HepG2 (cell line): ENCODE measurements at regions not wholly inside any gene's neighbourhood (a gene's known extent, or its start where the extent isn't known, plus 50 kb on each side); places are given as distances from the start of the nearest gene placed in this dataset.

Experiments used
- AKNA ChIP-seq: sonication (generic); formaldehyde crosslinking; IDR thresholded peaks from 2 replicates; pipeline ENCODE4 v1.4.0; 2020; ENCODE audit warnings: missing genetic modification reagents, borderline replicate concordance
- LBX2 ChIP-seq: sonication (generic); formaldehyde crosslinking; IDR thresholded peaks from 2 replicates; pipeline ENCODE4 v1.5.0; 2020; ENCODE audit warnings: missing genetic modification reagents, mild to moderate bottlenecking, borderline replicate concordance
- MTF2 ChIP-seq: sonication (generic); formaldehyde crosslinking; IDR thresholded peaks from 2 replicates; pipeline ENCODE4 v1.5.0; 2020; ENCODE audit warnings: missing genetic modification reagents, borderline replicate concordance
- PRDM10 ChIP-seq: sonication (generic); formaldehyde crosslinking; IDR thresholded peaks from 2 replicates; pipeline ENCODE4 v1.4.0; 2020; ENCODE audit warnings: low read depth, missing genetic modification reagents
- SNAI1 ChIP-seq: sonication (generic); formaldehyde crosslinking; IDR thresholded peaks from 2 replicates; pipeline ENCODE4 v1.5.0; 2020; ENCODE audit warnings: mild to moderate bottlenecking, missing genetic modification reagents, borderline replicate concordance
- ZBTB40 ChIP-seq, 2 experiments: fragments of 450-650 bp in 1 of 2; sonication (generic) in 1 of 2; formaldehyde crosslinking in 1 of 2; IDR thresholded peaks; 2 replicates each; pipeline versions ENCODE4 v1.6.1 to v1.8.0; 2016 to 2022; ENCODE audit warnings: antibody characterized with exemption in 1 of 2, mild to moderate bottlenecking in 1 of 2, missing genetic modification reagents in 1 of 2
- ZFP91 ChIP-seq: sonication (generic); formaldehyde crosslinking; IDR thresholded peaks from 2 replicates; pipeline ENCODE4 v1.9.0; 2022; ENCODE audit warnings: missing genetic modification reagents, mild to moderate bottlenecking, borderline replicate concordance
- ZNF619 ChIP-seq: sonication (generic); formaldehyde crosslinking; IDR thresholded peaks from 2 replicates; pipeline ENCODE4 v1.4.0; 2020; ENCODE audit warnings: mild to moderate bottlenecking, missing genetic modification reagents

- TF ChIP-seq AKNA (CRISPR knock-in tag): no peak
- TF ChIP-seq ZFP91 (CRISPR knock-in tag): no peak
- no peak for TF ChIP-seq MTF2 (CRISPR knock-in tag)
- no peak for TF ChIP-seq PRDM10 (CRISPR knock-in tag)
- no peak for TF ChIP-seq ZBTB40 (IDR thresholded peaks at IDR 0.05)
- TF ChIP-seq ZBTB40 (CRISPR knock-in tag; IDR thresholded peaks at IDR 0.05): no peak
- no peak for TF ChIP-seq LBX2 (CRISPR knock-in tag)
- TF ChIP-seq SNAI1 (CRISPR knock-in tag): no peak
- no peak for TF ChIP-seq ZNF619 (CRISPR knock-in tag)
These were observed 599.4 kb upstream of the CDH4 start (continued) for GRCh38 chr20:60652615-60653014.
